DMS 273 (cell line): ENCODE measurements at regions not wholly inside any gene's neighbourhood (a gene's known extent, or its start where the extent isn't known, plus 50 kb on each side); places are given as distances from the start of the nearest gene placed in this dataset.

Experiments used
- DNase-seq: peaks from one replicate; lab custom pipeline; 2025; ENCODE audit not compliant: unreplicated experiment; lab: John Stamatoyannopoulos, UW

DNA sequence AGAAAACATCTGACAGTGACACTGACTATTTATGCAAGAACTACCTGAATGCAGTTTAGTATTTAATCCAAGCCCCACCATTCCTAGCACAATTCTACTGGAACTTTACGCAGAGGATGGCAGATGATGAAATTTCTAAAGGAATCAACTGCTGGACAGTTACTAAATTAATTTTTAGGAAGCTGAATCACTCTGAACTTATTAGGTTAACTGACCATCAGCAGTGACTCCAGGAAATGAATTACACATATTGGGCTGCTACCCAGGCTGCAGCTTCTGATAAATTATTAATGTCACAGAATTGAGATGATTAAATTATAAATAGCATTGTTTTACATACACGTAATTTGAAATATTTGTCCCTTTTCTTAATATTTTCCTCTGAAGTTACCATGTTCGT lies 250.8 kb downstream of the TMEM182 start:
- DNase-seq, result no peak

DNA sequence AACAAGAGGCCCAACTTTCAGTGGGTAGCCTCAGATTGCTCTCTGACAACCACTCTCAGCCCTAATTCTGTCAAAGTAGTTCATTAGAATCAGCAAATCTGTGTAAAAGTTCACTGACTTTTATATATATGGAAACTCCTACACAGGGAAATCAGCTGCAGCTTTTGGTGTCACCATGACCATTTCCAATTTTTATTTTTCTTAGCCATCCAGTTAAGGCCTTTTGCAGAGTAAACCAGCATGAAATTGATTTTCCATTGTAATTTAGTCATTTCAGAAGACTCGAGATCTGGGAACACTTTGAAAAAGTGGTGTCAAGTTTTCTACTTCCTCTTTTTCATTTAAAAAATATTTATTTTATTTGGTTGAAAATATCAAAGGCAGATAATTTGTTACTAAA lies 263.2 kb downstream of the TMEM182 start:
- DNase-seq, result no peak

DNA sequence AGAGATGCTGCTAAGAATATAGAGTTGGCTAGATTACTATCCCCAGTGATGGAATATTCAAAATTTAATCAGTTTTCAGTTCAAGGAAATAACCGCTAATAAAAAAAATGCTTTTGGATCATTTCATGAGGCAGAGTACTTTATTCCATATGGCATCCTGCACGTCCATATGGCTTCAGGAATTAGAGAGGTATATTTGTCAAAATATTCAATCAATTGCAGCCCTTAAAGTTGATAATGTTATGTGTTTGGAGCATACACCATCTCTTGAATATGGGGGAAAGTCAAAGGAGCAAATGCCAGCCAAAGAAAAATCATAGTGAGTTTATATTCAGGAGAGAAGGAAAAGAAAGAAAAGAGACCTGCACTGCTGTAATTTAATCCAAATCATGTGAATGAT lies 266.4 kb downstream of the TMEM182 start:
- peak; percentile 44 for DNase-seq
